PFSK-1 (cell line): ENCODE measurements at regions not wholly inside any gene's neighbourhood (a gene's known extent, or its start where the extent isn't known, plus 50 kb on each side); places are given as distances from the start of the nearest gene placed in this dataset.

ENCODE experiments used
- FOXP2 ChIP-seq: optimal IDR thresholded peaks from 2 replicates; pipeline ENCODE3; 2011; ENCODE audit warnings: borderline replicate concordance, control low read depth, inconsistent platforms; ENCODE audit not compliant: insufficient read depth; ENCODE audit errors: extremely low read length, extremely low read depth
- POLR2AphosphoS5 ChIP-seq: IDR thresholded peaks from 2 replicates; pipeline ENCODE4 v1.6.1; 2012; ENCODE audit warnings: low read depth, mild to moderate bottlenecking, control low read depth, low read length, moderate library complexity
- SIN3A ChIP-seq: IDR thresholded peaks from 2 replicates; pipeline ENCODE4 v1.6.1; 2012; ENCODE audit warnings: mild to moderate bottlenecking, low read length, moderate library complexity, borderline replicate concordance; ENCODE audit not compliant: insufficient read depth
- TAF1 ChIP-seq: IDR thresholded peaks from 2 replicates; pipeline ENCODE4 v1.6.1; 2012; ENCODE audit warnings: low read length, control low read depth, borderline replicate concordance; ENCODE audit not compliant: insufficient read depth
- TF ChIP-seq, protein P1 (sequence below), 2 experiments: IDR thresholded peaks; 2 replicates each; pipeline versions ENCODE4 v1.6.1 to v1.8.0; 2011 to 2012; ENCODE audit warnings: low read depth in 2 of 2, low read length in 2 of 2, control low read depth in 1 of 2, inconsistent platforms in 1 of 2, mild to moderate bottlenecking in 1 of 2, moderate library complexity in 1 of 2; ENCODE audit not compliant: insufficient read depth in 1 of 2

DNA sequence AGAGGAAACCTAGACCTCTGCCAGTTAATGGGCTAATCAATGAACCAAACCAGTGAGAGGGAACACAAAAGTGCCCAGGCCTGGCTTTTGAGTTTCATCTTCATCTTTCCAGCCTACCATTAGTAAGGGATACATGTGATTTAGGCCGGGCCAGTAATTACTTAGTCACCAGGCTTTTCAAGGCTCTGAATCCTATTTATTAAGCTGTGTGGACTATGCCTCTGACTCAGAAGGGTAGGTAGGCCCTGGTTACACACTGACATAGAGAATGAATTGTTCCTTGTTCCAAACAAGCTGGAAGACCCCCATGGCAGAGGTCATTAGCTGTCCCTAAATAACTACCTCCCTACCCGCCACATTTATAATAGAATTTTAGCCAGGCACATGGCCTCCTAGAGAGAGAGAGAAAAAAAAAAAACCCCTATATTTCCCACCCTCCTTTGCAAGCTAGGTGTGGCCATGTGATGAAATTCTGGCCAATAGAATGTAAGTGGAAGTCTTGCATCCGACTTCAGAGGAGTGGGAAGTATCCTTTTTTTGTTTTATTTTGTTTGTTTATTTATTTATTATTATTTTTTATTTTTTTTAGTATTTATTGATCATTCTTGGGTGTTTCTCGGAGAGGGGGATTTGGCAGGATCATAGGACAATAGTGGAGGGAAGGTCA lies 112.3 kb upstream of the BCOR start:
- TF ChIP-seq POLR2AphosphoS5 (no peak), FOXP2 (no peak), SIN3A (no peak), TAF1 (no peak)
- TF ChIP-seq, protein P1, sequence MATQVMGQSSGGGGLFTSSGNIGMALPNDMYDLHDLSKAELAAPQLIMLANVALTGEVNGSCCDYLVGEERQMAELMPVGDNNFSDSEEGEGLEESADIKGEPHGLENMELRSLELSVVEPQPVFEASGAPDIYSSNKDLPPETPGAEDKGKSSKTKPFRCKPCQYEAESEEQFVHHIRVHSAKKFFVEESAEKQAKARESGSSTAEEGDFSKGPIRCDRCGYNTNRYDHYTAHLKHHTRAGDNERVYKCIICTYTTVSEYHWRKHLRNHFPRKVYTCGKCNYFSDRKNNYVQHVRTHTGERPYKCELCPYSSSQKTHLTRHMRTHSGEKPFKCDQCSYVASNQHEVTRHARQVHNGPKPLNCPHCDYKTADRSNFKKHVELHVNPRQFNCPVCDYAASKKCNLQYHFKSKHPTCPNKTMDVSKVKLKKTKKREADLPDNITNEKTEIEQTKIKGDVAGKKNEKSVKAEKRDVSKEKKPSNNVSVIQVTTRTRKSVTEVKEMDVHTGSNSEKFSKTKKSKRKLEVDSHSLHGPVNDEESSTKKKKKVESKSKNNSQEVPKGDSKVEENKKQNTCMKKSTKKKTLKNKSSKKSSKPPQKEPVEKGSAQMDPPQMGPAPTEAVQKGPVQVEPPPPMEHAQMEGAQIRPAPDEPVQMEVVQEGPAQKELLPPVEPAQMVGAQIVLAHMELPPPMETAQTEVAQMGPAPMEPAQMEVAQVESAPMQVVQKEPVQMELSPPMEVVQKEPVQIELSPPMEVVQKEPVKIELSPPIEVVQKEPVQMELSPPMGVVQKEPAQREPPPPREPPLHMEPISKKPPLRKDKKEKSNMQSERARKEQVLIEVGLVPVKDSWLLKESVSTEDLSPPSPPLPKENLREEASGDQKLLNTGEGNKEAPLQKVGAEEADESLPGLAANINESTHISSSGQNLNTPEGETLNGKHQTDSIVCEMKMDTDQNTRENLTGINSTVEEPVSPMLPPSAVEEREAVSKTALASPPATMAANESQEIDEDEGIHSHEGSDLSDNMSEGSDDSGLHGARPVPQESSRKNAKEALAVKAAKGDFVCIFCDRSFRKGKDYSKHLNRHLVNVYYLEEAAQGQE (IDR thresholded peaks at IDR 0.05; ENCODE audit: insufficient read depth in 1 of 2, low read depth in 2 of 2, low read length in 2 of 2), result no peak

DNA sequence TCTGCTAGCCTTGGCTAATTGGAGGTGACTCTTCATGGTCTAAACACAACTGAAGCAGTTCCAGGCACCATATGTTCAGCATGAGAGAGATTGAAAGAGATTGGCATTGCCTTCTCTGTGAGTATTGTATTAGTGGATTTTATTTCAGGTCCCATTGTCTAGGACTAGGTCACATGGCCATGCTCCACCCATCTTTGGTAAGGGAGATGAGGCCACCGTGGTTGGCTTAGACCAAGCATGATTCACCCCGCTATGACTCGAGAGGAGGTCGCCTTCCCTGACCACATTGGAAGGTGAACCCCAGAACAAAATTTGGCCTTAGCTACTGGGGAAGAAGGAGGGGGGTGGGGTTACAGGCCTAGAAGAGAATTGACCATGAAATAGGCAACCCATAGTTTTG lies 109.9 kb upstream of the BCOR start:
- TF ChIP-seq FOXP2 (no peak), POLR2AphosphoS5 (no peak), SIN3A (no peak), TAF1 (no peak)
- TF ChIP-seq, protein P1 (IDR thresholded peaks at IDR 0.05; ENCODE audit: insufficient read depth in 1 of 2, low read depth in 2 of 2, low read length in 2 of 2), result no peak

DNA sequence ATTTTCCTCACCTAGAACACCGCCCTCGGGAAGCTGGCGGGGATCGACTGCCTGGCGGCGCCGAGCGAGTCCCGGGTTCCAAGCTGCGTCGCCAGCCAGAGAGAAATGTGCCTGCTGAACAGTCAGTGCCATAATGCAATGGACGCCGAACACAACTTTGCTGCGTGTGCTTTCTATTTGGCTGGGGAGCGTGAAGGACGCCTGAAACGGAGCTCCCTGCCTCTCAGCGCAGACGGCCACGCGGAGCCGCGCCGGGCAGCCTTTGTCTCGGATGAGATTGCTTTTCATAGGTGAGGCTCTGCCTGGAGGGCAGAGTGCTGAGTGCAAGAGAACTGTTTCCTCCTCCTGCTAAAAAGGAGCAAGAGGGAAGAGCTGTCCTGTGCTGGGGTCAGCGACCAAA lies 107.7 kb upstream of the BCOR start:
- TF ChIP-seq SIN3A, result no peak
- TF ChIP-seq FOXP2, result no peak
- TF ChIP-seq POLR2AphosphoS5, result no peak
- no peak for TF ChIP-seq TAF1
- TF ChIP-seq, protein P1 (IDR thresholded peaks at IDR 0.05; ENCODE audit: insufficient read depth in 1 of 2, low read depth in 2 of 2, low read length in 2 of 2), result no peak

DNA sequence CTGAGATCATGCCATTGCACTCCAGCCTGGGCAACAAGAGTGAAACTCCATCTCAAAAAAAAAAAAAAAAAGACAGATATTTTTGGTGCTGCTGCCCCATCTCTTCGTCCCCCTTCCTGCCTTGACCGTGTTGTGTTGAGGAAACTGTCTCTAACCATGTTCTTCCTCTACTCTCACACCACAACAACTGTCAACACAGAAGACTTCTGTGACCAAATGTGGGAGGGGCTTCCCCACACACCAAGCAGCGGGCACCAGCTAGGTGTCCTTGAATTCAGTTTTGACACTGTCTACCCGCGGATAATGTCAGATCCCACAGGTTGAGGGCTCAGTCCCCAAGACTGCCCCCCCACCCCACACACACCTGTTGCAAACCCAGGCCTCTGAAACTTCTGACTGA lies 104.7 kb upstream of the BCOR start:
- TF ChIP-seq POLR2AphosphoS5 (no peak), SIN3A (no peak), TAF1 (no peak), FOXP2 (no peak)
- TF ChIP-seq, protein P1 (IDR thresholded peaks at IDR 0.05; ENCODE audit: insufficient read depth in 1 of 2, low read depth in 2 of 2, low read length in 2 of 2), result no peak
